ENCODE measurements at regions not wholly inside any gene's neighbourhood (a gene's known extent, or its start where the extent isn't known, plus 50 kb on each side); places are given as distances from the start of the nearest gene placed in this dataset.

DNA sequence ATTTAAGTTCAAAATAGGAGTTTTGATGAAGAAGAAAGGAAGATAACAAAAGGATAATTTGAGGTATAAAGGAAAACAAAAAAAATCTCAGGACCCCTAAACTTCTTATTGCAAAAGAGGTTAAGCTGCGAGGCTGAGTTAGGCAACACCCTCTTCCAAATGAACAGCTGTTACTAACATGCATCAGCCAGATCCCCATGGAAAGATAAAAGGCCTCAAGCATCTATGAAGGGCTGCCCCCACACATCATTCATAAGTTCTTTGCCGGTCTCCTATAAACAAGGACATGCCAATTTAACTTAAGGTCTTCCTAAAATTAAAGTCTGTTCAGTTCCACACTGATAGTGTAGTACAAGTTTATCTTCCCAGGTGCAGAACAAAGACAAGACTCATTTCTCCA, 75.8 kb upstream of the IMMP2L start:
- TF ChIP-seq, protein P1, sequence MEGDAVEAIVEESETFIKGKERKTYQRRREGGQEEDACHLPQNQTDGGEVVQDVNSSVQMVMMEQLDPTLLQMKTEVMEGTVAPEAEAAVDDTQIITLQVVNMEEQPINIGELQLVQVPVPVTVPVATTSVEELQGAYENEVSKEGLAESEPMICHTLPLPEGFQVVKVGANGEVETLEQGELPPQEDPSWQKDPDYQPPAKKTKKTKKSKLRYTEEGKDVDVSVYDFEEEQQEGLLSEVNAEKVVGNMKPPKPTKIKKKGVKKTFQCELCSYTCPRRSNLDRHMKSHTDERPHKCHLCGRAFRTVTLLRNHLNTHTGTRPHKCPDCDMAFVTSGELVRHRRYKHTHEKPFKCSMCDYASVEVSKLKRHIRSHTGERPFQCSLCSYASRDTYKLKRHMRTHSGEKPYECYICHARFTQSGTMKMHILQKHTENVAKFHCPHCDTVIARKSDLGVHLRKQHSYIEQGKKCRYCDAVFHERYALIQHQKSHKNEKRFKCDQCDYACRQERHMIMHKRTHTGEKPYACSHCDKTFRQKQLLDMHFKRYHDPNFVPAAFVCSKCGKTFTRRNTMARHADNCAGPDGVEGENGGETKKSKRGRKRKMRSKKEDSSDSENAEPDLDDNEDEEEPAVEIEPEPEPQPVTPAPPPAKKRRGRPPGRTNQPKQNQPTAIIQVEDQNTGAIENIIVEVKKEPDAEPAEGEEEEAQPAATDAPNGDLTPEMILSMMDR (IDR thresholded peaks at IDR 0.05), result no peak
- TF ChIP-seq EP300 (IDR thresholded peaks at IDR 0.05), result no peak
- no peak for TF ChIP-seq POLR2AphosphoS5 (IDR thresholded peaks at IDR 0.05)
